ENCODE measurements at regions not wholly inside any gene's neighbourhood (a gene's known extent, or its start where the extent isn't known, plus 50 kb on each side); places are given as distances from the start of the nearest gene placed in this dataset.
A peak's percentile ranks its signal among the peaks of the same experiment; 100 is the strongest.

DNA sequence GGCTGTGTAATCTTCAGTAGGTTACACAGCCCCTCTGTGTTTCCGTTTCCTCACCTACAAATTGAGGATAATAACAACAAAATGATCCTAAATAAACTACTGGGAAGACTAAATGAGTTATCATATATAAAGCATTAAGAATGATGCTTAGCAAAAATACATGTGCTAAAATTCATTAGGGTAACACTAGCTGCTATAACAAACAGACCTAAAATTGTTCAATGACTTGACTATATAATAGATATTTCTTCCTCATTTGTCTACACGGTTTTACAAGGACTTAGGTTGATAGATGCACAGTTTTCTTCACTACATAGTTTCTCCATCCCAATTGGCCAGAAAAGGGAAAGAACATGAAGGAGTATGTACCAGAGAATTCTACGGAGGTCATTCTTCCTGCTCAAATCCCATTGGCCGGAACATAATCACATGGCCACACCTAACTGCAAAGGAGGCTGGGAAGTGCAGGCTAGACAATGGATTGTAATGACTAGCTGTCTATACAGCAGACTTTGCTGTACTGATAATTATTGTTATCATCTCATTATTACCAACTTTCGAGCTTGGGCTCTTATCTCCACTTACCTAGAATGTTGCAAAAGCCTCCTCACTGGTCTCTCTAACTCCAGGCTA is 223.5 kb upstream of the NUDT4 start:
- no peak for TF ChIP-seq JUND (IDR thresholded peaks at IDR 0.05; ENCODE audit: low read depth)
- in situ Hi-C loops (cut with HindIII; ENCODE audit: low pct_unique_long_range_greater_than_20kb, low sequenced_read_pairs), result no loop called here
- DNase-seq (ENCODE audit: low read depth in 1 of 2, low spot score in 1 of 2), result no peak

GRCh38 chr12:93154753-93155480 is 222.8 kb upstream of the NUDT4 start:
- no peak for DNase-seq (ENCODE audit: low read depth in 1 of 2, low spot score in 1 of 2)
- TF ChIP-seq JUND (IDR thresholded peaks at IDR 0.05; ENCODE audit: low read depth), result no peak
- in situ Hi-C loops (cut with HindIII; ENCODE audit: low pct_unique_long_range_greater_than_20kb, low sequenced_read_pairs), result no loop called here

DNA sequence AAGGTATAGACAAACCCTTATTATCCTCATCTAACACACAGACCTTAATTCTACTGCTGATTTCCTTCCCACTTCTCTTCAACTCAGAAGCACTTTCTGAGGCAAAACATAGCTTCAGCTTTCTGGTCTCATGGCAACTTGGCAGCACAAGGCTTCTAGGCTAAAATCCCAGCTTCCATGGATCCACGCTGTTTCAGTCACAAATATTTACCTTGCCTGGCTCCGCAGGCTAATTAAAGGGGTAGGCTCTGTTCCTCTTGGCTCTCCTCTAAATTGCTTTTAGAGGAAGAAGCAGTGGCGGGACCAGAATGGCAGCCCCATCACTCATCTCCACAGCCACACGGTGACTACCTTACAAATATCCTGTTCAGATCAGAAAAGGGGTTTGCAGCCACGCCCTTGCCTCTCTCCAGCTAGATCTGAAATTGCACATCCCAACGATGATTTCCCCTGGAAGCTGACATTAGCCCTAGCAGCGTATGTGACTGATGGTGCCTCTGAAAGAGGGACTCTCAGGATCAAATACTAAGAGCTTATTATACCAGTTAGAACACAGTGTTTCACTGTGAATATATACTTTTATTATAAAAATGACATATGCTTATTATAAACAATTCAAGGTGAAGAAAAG is 221.5 kb upstream of the NUDT4 start:
- in situ Hi-C loops (cut with HindIII; ENCODE audit: low pct_unique_long_range_greater_than_20kb, low sequenced_read_pairs), result no loop called here
- no peak for TF ChIP-seq JUND (IDR thresholded peaks at IDR 0.05; ENCODE audit: low read depth)
- peak; percentile 49 to 82 for DNase-seq (ENCODE audit: low read depth in 1 of 2, low spot score in 1 of 2)

DNA sequence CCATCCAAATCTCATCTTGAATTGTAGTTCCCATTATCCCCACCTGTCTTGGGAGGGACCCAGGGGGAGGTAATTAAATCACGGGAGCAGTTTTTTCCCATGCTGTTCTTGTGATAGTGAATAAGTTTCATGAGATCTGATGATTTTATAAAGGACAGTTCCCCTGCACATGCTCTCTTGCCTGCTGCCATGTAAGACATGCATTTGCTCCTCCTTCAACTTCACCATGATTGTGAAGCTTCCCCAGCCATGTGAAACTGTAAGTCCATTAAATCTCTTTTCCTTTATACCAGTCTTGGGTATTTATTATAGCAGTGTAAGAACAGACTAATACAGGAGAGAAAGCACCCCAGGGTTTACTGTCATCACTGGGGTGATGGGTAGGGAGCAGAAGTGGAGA is 220.4 kb upstream of the NUDT4 start:
- no peak for TF ChIP-seq JUND (IDR thresholded peaks at IDR 0.05; ENCODE audit: low read depth)
- no peak for DNase-seq (ENCODE audit: low read depth in 1 of 2, low spot score in 1 of 2)
- in situ Hi-C loops (cut with HindIII; ENCODE audit: low pct_unique_long_range_greater_than_20kb, low sequenced_read_pairs), result no loop called here

DNA sequence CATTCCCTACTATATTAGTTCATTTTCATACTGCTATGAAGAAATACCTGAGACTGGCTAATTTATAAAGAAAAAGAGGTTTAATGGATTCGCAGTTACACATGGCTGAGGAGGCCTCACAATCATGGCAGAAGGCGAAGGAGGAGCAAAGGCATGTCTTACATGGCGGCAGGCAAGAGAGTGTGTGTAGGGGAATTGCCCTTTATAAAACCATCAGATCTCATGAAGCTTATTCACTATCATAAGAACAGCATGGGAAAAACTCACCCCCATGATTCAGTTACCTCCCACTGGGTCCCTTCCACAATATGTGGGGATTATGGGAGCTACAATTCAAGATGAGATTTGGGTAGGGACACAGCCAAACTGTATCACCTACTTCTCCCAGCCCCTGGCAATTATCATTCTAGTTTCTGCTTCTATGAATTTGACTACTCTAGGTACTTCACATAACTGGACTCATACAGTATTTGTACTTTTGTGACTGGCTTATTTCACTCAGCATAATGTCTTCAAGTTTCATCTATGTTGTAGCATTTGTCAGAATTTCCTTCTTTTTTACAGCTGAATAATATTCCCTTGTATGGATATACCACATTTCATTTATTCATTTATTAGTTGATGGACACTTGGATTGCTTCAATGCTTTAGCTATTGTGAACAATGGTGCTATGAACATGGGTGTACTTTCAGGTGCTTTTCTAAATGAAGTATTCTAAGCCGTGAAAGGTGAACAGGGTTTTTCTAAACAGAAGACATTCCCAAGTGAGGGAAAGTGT is 219.5 kb upstream of the NUDT4 start:
- TF ChIP-seq JUND (IDR thresholded peaks at IDR 0.05; ENCODE audit: low read depth), result no peak
- in situ Hi-C loops (cut with HindIII; ENCODE audit: low pct_unique_long_range_greater_than_20kb, low sequenced_read_pairs), result no loop called here
- DNase-seq (ENCODE audit: low read depth in 1 of 2, low spot score in 1 of 2), result no peak

GRCh38 chr12:93163260-93164036 is 214.3 kb upstream of the NUDT4 start:
- in situ Hi-C loops (cut with HindIII; ENCODE audit: low pct_unique_long_range_greater_than_20kb, low sequenced_read_pairs), result no loop called here
- TF ChIP-seq JUND (IDR thresholded peaks at IDR 0.05; ENCODE audit: low read depth), result no peak
- peak in 1 of 2 experiments; percentile 36 for DNase-seq (ENCODE audit: low read depth in 1 of 2, low spot score in 1 of 2)

DNA sequence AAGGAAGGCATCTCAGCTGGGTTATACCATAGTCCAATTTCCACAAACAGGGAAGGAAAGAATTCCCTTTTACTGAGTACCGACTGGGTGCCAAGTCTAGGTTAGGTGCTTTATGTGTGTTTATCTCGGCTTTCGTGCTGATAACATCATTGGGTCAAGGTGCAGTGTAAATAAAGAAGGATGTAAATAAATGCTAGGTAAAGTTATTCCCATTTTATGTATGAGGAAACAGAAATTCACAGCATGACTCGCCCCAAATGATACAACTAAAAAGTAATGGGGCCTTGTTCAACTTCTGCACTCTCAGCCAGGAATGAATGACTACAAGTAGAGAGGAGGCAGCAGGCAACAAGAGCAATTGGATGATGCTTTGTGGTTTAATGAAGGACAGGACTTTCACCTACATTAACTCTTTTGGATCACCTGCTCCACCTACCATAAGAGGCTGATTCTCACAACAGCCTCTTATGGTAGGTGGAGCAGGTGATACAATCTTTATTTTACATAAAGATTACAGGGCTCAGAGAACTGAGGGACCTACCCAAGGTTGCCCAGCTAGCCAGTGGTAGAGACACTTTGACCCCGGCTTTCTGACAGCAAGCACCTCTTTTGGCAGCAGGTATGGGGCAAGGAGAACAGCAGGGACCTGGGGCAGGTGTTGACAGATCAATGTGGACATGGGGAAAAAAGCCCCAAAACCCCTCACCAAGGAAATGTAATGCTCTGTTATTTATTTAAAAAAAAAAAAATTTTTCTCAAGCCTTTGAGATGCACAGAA is 213.4 kb upstream of the NUDT4 start:
- in situ Hi-C loops (cut with HindIII; ENCODE audit: low pct_unique_long_range_greater_than_20kb, low sequenced_read_pairs), result no loop called here
- peak; percentile 85 for TF ChIP-seq JUND (IDR thresholded peaks at IDR 0.05; ENCODE audit: low read depth)
- peak in 1 of 2 experiments; percentile 88 for DNase-seq (ENCODE audit: low read depth in 1 of 2, low spot score in 1 of 2)

- no peak for TF ChIP-seq JUND (IDR thresholded peaks at IDR 0.05; ENCODE audit: low read depth)
- no peak for DNase-seq (ENCODE audit: low read depth in 1 of 2, low spot score in 1 of 2)
- in situ Hi-C loops (cut with HindIII; ENCODE audit: low pct_unique_long_range_greater_than_20kb, low sequenced_read_pairs), result no loop called here
These were observed 212.3 kb upstream of the NUDT4 start for GRCh38 chr12:93165384-93165932.

DNA sequence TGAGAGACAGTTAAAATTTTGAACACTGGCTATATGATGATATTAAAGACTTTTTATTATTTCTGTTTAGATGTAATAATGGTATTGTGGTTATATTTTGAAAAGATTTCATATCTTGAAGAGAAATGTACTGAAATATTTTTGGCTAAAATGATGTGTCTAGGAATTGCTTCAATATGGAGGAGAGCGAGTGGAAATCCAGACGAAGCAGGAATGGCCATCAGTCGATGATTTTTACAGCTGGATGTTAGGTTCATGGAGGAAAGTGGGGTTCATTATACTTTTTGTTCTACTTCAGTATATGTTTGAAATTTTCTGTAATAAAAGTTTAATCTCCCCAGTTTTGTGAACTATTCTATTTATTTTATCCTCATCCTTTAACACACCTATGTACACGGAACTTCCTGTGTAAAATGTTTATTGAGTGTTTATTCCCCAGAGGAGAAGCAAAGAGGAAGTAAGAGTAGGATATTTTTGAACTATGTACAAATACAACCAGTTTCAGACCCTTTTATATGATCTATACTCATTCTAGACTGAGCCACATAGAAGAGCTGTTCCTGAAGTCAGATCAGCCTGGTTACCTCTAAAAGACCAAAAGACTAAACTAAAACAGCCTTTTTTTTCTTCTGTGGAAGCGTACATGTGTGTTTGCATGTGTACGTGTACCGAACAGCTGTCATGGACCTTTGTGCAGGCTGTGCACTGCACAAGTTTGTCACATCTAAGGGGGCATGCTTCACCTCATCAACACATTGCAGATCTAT is 211.0 kb upstream of the NUDT4 start:
- DNase-seq (ENCODE audit: low read depth in 1 of 2, low spot score in 1 of 2), result no peak
- in situ Hi-C loops (cut with HindIII; ENCODE audit: low pct_unique_long_range_greater_than_20kb, low sequenced_read_pairs), result no loop called here
- no peak for TF ChIP-seq JUND (IDR thresholded peaks at IDR 0.05; ENCODE audit: low read depth)

DNA sequence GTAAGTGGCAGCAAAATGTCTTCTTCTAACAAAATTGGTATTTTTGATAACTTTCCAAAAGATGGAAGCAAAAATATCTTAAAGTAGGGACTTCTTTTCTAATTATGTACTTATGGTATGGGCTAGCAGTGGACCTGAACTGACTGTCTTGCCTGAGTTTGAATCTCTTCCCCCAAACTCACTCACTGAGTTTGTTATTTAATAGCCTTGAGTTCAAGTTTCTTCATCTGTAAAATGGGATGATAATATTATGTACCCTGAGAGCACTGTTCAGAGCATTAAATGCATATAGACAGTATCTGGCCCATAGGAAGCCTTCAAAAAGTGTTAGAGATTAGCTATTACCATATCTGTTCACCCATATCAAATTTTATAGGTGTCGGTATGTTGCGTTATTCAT is 210.4 kb upstream of the NUDT4 start:
- in situ Hi-C loops (cut with HindIII; ENCODE audit: low pct_unique_long_range_greater_than_20kb, low sequenced_read_pairs), result no loop called here
- DNase-seq (ENCODE audit: low read depth in 1 of 2, low spot score in 1 of 2), result no peak
- no peak for TF ChIP-seq JUND (IDR thresholded peaks at IDR 0.05; ENCODE audit: low read depth)

All from T47D (cell line).